ENCODE measurements at regions not wholly inside any gene's neighbourhood (a gene's known extent, or its start where the extent isn't known, plus 50 kb on each side); places are given as distances from the start of the nearest gene placed in this dataset.
"Not testable (repeated sequence)": the region's sequence is repeated elsewhere in the genome, so short reads cannot be mapped to it uniquely, and the experiment has no call there.

DNA sequence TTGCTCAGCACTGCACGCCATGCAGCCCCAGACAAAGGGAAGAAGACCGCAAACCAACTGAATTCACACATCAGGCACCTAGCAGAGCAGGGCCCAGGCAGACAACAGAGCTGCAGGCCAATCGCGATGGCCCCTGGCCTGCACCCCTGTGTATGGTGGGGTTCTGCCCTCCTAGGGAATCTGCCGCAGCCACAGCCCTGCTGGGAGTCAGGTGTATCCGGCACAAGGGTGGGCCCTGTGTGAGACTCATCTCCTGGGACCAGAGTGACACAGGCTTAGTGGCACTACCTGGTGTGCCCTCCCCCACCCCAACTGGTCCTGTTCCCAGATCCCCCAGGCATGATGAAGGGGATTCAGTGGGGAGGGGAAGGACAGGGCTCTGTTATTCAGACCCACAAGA lies 122.8 kb downstream of the ATPSCKMT start:
- DNase-seq (ENCODE audit: low read depth): no peak

DNA sequence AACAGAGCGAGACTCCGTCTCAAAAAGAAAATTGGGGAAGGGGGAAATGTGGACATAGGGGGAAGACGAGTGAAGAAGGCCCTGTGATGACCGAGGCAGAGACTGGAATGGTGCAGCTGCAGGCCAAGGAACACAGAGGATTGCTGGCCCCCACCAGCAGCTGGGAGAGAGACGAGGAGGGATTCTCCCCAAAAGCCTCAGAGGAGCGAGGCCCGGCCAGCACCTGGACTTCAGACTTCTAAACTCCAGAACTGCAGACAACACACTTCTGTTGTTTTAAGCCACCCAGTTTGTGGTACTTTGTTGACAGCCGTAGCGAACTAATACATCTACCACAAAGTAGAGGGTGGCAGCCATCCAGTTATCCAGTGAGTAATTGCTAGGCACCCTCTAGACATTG lies 124.6 kb downstream of the ATPSCKMT start:
- no peak for DNase-seq (ENCODE audit: low read depth)

DNA sequence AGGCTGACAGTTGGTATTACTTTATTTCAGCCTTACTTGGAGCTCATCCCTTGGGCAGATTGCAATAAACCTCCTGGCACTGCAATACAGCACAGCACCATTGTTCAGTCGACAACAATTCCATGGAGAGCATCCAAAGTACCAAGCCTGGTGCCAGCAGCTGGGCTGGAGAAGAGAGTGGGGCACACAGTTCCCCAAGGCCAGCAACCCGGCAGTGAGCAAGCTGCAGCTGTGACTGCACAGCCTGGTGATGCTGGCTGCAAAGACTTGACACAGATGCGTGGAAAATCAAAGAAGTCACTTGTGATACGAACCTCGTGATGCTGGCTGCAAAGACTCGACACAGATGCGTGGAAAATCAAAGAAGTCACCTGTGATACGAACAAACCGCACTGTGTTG lies 125.4 kb downstream of the ATPSCKMT start:
- DNase-seq (ENCODE audit: low read depth): no peak

DNA sequence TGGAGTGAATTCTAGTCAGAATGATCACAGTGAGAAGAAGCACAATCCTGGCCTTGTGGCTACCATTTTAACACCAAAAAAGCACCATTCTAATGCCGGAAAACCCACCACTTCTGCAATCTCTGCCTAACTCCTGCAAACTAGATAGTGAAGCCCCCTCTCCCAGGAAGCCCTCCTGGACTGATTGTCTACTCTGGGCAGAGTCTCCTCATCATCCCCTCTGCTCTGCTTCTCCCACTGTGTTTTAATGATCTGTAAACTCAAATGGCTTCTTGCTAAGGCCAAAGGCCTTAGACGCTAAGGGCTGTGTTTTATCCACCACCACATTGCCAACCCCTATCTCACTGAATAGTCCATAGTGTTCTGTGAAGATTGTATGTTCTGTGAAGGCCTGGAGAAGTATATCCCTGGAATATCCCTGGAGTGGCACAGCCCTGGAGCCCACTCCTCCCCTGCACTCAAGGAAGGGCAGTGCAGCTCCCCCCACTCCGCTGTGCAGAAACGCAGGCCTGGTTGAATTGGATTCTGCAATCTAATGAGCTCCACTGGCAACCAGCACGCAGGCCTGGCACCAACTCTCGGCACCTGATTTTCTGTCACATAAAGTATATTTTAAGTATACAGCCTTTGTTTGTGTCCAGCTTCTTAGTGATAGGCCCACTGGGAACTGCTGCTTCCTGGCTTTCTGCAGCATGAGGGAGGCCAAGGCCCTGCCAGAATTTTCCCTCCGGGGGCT lies 126.3 kb downstream of the ATPSCKMT start:
- DNase-seq (ENCODE audit: low read depth): no peak

DNA sequence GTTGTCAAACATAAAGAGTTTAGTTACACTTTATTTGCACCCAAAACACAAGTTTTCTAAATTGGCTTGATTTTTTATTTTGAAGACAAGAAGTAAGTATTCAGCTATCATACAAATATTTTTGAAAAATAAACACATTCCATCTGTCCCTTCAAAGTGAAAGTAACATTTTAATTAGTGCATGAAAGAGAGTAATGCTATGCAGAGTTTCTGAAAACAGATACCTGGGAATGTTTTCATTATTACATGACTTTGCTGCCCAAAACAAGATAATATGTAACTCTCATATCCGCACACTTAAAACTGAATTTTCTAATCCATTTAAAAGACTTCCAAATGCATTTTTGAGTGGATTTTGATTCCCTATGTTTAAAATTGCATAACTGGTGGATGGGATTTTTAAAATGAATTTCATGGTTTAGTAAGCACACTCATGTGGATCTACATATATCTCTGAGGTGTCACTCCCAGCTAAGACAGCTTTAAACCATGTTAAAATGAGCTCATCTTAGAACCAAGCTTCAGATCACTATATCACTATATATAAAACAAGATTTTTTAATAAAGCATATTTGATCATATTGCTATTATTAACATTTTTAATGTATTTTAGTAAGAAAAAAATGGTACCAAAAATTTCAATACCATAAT lies 127.5 kb downstream of the ATPSCKMT start:
- DNase-seq (ENCODE audit: low read depth): no peak

DNA sequence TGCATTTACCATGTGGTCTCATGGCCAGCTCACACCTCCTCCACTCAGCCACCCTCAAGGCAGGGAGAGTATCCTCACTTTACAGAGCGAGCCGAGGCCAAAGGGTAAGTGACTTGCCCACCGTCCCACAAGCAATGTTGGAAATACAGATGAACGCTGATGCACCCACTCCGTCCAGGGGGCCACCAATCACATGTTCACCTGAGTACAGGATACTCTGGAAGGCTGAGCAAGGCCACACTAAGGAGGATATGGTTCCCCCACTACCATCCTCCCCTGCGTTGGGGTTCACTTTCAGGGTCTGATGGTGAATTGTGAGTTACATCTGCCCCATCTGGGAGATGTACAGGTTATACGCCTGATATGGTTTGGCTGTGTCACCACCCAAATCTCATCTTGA lies 128.8 kb downstream of the ATPSCKMT start:
- DNase-seq (ENCODE audit: low read depth): no peak

DNA sequence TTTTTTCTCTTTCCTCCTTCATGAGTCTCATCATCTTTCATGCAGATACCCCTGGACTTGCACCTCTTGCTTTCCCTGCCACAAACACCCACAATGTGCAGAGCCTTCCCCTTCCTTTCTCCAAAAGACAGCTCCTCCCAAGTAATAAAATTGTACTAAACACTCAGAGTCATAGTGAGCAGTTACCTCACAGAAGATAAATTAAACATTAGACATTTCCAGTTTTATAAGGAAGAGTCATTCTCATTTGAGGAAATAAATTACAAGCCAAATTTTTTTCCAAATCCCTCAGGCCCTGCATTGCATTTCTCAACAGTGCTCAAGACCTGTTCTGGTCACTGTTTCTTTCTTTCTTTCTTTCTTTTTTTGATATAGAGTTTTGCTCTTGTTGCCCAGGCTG lies 131.5 kb downstream of the ATPSCKMT start:
- no peak for DNase-seq (ENCODE audit: low read depth)

DNA sequence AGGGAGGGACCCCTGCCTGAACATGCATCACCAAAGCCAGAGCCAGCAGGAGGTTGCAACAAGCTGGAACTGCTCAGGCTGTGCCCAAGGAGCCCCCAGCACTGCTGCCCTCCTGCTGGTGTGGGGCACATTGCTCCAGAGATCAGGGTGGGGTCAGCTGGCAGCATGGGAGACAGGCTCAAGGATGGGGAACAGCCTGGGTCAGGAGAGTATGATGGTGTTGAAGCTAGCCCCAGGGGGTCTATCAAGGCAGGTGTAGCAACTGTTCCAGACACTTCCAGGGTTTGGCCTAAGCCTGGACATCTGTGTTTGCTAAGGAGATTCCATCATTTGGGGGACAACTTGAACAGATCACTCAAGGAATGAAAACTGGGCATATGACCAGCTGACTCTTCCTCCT lies 133.1 kb downstream of the ATPSCKMT start:
- DNase-seq (ENCODE audit: low read depth): no peak

DNA sequence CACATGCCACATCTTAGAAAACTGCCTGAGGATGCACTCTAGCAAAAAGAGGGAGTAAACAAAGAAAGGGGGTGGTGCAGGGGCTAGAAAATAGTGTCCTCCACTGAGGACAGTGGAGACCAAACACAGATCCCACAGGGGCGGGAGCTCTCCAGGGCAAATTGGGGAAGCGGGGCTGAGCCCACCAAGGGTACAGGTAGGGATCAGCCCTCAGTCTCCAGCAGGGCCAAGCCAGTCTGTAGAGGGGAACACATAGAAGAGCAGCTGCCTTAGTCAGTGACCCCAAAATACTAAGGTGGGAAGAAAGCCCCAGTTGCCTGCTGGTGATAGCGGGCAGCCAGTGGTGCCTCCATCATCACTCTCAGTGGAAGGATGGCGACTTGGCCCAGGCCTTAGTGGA lies 134.0 kb downstream of the ATPSCKMT start:
- no peak for DNase-seq (ENCODE audit: low read depth)

DNA sequence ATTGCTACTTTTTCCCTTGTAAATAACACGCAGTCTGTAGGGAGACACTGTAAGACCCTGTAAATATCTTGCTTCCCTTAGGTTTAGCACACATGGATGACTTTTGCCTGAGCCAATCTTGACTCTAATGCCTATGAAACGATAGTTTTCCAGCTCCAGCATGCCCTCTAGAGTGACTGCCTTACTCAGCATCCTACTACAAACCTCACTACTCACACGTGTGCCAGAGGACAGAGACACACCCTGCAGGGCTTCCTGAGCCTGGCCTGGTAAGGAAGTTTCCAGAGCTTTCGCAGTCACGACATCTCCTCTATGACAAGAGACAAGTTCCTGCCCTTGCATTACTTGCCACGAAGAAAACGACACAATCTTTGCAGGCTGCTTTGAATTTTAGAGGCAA lies 138.1 kb downstream of the ATPSCKMT start:
- peak; percentile 46 for DNase-seq (ENCODE audit: low read depth)

DNA sequence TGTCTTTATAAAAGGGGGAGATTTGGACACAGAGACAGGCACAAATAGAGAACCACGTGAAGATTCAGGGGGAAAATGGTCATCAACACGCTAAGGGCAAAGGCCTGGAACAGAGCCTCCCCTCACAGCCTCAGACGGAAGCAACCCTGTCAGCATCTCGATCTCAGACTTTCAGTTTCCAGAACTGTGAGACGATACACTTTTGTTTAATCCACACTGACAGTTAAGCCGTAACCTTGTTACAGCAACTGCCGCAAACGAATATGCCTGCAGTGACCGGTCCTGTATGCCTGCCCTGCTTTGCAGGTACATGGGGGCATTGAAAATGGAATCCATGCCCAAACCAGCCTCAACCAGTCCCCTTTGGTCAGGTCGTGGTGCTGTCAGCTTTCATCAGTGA lies 139.5 kb downstream of the ATPSCKMT start:
- DNase-seq (ENCODE audit: low read depth): no peak

DNA sequence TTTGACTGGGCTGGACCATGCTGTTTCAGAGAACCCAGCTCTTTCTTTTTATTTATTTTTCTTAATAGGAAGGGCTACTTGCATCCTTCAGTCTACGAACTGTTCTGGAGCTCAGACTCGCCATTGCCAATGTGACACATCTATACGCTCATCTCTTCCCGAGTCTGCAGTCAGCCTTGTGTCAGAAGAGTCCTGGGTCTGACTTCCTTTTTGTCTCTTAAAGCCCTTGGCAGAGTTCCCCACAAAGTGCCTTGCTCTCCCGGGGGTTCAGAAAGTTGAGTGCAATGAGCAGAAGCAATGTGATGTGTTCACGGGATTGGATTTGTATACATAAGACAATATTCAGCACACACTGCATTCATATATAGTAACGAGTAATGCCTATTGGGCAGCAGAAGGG lies 140.4 kb downstream of the ATPSCKMT start:
- DNase-seq (ENCODE audit: low read depth): no peak

DNA sequence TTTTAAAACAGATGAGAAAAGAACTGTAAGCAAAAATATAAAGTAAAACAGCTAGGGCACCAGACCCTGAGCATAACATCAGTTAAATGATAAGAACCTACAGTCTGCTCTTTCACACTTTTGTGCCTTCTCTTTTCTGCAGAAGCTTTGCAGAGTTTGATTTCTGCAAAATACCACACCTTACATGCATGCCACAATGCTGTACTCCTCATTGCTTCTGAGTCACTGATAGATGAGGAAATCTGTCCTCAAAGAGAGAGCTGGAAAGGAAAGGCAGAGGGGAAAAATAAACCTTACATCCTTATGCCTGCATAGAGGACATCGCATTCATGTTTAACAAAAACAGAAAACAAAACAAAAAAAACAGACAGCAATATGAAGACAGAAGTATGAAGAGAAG lies 142.9 kb downstream of the ATPSCKMT start:
- DNase-seq (ENCODE audit: low read depth): peak; percentile 13

DNA sequence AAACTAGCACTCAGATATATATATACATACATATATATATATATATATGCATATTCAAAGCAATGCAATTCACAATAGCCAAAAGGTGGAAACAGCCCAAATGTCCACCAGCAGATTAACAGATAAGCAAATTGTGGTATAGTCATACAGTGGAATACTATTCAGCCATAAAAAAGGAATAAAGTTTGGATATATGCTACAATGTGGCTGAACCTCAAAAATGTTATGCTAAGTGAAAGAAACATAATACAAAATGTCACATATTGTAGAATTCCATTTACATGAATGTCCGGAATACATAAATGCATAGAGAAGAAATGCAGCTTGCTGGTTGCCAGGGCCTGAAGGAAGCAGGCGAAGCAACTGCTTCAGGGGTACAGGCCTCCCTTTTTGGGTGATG lies 143.4 kb downstream of the ATPSCKMT start:
- DNase-seq (ENCODE audit: low read depth): no peak

DNA sequence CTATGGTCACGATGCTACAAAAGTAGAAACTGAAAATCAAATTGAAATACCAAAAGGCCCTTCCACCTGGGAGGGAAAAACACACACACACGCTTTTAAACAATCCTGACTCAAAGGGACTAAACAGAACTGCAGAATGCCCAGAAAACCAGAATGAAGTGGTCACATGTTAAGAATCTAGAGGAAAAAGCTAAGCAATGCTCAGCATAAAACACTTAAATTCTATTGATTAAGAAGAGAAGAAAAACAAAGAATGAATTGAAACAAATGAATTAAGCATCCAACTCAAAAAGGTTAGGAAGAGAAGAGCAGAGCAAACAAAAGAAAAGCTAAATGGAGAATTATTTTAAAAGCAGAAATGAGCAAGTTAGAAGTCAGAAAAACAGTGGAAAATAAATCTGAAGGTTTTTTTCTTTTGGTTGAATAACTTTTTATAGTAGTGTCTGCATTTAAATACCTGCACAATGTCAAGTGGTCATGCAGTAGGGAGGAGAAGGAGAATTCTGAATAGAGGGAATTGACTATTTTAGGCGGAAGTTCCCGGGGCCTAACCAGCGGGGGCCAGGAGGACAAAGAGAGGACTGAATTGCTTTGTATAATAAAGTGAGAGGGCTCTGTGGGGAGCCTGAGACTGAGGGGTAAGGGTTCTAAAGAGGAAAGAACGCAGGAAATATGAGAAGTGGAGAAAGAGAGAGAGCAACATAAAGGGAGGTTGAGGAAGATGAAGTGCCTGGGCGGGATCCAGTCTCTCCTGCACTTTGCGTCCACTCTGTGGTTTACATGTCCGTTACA lies 146.8 kb downstream of the ATPSCKMT start:
- DNase-seq (ENCODE audit: low read depth): no peak

DNA sequence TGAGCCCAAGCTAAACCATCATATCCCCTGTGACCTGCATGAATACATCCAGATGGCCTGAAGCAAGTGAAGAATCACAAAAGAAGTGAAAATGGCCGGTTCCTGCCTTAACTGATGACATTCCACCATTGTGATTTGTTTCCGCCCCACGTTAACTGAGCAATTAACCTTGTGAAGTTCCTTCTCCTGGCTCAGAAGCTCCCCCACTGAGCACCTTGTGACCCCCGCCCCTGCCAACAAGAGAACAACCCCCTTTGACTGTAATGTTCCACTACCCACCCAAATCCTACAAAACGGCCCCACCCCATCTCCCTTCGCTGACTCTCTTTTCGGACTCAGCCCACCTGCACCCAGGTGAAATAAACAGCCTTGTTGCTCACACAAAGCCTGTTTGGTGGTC lies 147.5 kb downstream of the ATPSCKMT start:
- not testable (repeated sequence) for DNase-seq (ENCODE audit: low read depth)

DNA sequence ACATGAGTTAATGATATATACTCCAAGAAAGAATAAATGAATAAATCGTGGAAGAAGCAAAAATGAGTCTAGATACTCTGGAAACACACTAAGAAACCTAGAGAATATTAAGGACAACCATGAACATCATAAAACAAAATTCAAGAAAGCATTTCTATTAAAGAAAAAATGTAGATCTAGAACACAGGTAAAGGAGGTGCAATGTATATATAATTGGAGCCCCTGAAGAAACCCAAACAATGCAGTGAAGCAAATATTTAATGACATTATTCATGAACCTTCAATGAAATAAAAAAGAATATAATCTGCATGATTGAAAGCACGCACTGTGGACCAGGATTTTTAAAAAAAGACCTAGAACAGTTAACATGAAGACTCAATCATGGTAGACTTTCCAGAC lies 150.1 kb downstream of the ATPSCKMT start:
- no peak for DNase-seq (ENCODE audit: low read depth)

DNA sequence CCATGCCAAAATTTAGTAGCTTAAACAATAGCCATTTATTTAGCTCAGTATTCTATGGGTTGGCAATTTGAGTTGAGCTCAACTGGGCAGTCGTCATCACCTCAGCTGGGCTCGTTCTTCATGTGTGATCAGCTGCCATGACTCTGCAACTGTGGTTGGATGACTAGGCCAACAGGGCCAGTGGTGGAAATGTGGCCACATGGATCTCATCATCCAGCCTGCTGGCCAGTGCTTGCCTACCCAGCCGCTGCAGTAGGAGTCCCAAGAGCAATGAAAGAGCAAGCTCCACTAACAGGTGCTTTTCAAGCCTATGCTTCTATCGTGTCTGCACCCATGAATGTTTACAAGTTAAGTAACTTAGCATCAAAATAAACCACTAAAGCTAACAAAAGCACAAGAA lies 158.0 kb downstream of the ATPSCKMT start:
- DNase-seq (ENCODE audit: low read depth): no peak

DNA sequence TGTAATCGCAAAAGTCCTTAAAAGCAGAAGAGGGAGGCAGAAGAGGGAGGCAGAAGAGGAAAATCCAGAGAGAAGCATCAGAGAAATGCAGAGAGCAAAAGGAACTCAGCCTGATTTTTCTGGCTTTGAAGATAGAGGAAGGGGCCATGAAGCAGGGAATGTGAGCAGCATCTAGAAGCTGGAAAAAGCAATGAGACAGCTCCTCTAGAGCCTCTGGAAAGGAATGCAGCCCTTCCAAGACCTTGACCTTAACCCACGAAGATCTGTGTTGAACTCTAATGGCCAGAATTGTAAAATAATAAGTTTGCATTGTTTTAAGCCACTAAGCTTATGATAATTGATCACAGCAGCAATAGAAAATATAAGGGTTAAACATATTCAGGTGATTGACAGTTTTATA lies 159.6 kb downstream of the ATPSCKMT start:
- no peak for DNase-seq (ENCODE audit: low read depth)

DNA sequence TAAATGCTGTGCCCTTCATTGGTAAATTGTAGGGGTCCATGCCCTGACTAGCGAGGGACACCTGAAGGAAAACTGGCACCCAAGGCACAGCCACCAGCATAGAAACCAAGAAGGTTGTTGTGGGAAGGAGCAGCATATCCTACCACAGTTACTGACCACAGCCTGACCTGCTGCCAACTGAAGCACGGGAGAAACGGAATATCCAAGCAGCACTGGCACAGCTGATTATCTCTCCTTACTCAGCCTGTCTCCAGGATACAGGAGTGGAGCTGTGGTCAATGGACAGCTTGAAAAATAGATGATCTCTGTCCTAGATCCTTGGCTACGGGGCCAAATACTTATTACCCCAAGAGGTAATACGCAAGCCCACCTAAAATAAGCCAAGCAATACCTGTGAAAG lies 164.5 kb downstream of the ATPSCKMT start:
- no peak for DNase-seq (ENCODE audit: low read depth)

DNA sequence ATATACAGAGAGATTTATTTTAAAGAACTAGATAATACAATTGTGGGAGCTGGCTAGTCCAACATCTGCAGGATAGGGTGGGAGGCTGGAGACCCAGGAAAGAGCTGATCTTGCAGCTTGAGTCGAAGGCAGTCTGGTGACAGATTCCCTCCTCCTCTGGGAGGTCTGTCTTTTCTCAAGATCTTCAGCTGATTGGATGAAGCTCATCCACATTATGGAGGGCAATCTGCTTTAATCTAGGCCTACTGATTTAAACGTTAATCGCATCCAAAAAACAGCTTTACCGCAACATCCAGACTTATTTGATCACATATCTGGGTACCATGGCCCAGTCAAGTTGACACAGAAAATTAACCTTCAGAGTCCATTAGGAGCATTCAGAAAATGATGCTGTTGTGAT lies 168.1 kb downstream of the ATPSCKMT start:
- DNase-seq (ENCODE audit: low read depth): no peak

DNA sequence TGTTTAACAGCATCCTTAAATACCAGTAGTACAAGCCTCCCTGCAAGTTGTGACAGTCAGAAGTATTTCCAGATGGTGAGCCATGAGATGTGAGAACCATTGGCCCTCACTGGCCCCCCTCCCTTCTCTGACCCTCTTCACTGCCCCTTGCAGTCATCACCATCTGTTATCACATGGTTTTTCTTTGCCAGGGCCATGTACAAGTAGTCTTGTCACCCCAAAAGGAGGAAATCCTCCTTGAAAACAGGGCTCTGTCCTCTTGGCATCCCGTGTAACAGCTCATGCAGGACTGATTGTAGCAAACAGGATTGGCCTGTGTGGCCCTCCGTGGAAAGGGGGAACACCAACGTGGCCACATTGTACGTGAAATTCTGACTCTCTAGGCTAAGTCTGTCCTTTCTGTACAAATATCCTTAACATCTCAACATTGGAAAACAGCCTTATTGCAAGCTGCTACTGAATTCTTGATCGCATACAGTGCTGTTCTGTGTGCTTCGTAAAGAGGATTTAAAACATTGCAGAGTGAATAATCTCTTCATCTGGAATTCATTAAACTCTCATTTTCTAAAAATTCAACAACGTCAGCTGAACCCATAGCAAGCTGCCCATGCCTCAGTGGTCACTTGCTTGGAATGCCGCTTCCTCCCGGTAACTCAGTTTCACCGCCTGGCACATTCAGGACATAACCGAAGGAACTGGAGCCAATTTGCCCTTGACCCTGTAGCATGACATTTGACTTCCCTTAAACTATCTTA lies 171.7 kb downstream of the ATPSCKMT start:
- peak; percentile 2 for DNase-seq (ENCODE audit: low read depth)
